Ishikawa (cell line): ENCODE measurements at regions not wholly inside any gene's neighbourhood (a gene's known extent, or its start where the extent isn't known, plus 50 kb on each side); places are given as distances from the start of the nearest gene placed in this dataset.

Experiments
- CEBPB ChIP-seq: IDR thresholded peaks from 2 replicates; pipeline ENCODE4 v1.6.1; 2012
- EP300 ChIP-seq: IDR thresholded peaks from 2 replicates; pipeline ENCODE4 v1.6.1; 2012; ENCODE audit warnings: borderline replicate concordance
- RAD21 ChIP-seq: IDR thresholded peaks from 2 replicates; pipeline ENCODE4 v1.6.1; 2012; ENCODE audit warnings: low read depth
- REST ChIP-seq: IDR thresholded peaks from 2 replicates; pipeline ENCODE4 v1.6.1; 2012; ENCODE audit warnings: low read depth, mild to moderate bottlenecking
- TAF1 ChIP-seq: IDR thresholded peaks from 2 replicates; pipeline ENCODE4 v1.6.1; 2012; ENCODE audit warnings: low read depth, mild to moderate bottlenecking
- TEAD4 ChIP-seq: IDR thresholded peaks from 2 replicates; pipeline ENCODE4 v1.6.1; 2012
- YY1 ChIP-seq: IDR thresholded peaks from 2 replicates; pipeline ENCODE4 v1.6.1; 2012; ENCODE audit warnings: low read depth
- TF ChIP-seq, protein P1 (sequence below): IDR thresholded peaks from 2 replicates; pipeline ENCODE4 v1.6.1; 2012
- TF ChIP-seq, protein P2 (sequence below): IDR thresholded peaks from 2 replicates; pipeline ENCODE4 v1.6.1; 2012

GRCh38 chr5:18393565-18394442 is 759.5 kb downstream of the TAF11L14 start:
- no peak for TF ChIP-seq REST
- TF ChIP-seq EP300: no peak
- TF ChIP-seq TEAD4: no peak
- no peak for TF ChIP-seq TAF1
- TF ChIP-seq, protein P1, sequence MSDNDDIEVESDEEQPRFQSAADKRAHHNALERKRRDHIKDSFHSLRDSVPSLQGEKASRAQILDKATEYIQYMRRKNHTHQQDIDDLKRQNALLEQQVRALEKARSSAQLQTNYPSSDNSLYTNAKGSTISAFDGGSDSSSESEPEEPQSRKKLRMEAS: no peak
- TF ChIP-seq RAD21: peak; percentile 93
- TF ChIP-seq CEBPB: no peak
- TF ChIP-seq, protein P2, sequence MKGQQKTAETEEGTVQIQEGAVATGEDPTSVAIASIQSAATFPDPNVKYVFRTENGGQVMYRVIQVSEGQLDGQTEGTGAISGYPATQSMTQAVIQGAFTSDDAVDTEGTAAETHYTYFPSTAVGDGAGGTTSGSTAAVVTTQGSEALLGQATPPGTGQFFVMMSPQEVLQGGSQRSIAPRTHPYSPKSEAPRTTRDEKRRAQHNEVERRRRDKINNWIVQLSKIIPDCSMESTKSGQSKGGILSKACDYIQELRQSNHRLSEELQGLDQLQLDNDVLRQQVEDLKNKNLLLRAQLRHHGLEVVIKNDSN: no peak
- no peak for TF ChIP-seq YY1
